HL-60 (cell line): ENCODE measurements at regions not wholly inside any gene's neighbourhood (a gene's known extent, or its start where the extent isn't known, plus 50 kb on each side); places are given as distances from the start of the nearest gene placed in this dataset.

Experiments used
- DNase-seq, 2 experiments: peaks; one replicate each; pipeline ENCODE4 v3.0.0-alpha.2; 2010 to 2020; ENCODE audit warnings: low read depth in 1 of 2, low spot score in 1 of 2
- H3K27ac ChIP-seq: fragments of 250-450 bp; sonication (Bioruptor Pico); replicated peaks from 2 replicates; pipeline ENCODE4 v1.5.1; 2020; ENCODE audit warnings: mild to moderate bottlenecking, moderate library complexity
- H3K27me3 ChIP-seq: fragments of 250-450 bp; sonication (Bioruptor Pico); 2 replicates; pipeline ENCODE4 v1.5.1; 2021; ENCODE audit warnings: mild to moderate bottlenecking, moderate library complexity; ENCODE audit not compliant: insufficient read depth, poor library complexity, severe bottlenecking
- H3K4me3 ChIP-seq: replicated peaks from 2 replicates; pipeline ENCODE4 v1.5.1; 2011; ENCODE audit warnings: mild to moderate bottlenecking, control low read depth, low read length; ENCODE audit not compliant: insufficient read depth
- GABPA ChIP-seq: IDR thresholded peaks from 2 replicates; pipeline ENCODE4 v1.6.1; 2012; ENCODE audit warnings: low read depth
- POLR2AphosphoS5 ChIP-seq: IDR thresholded peaks from 2 replicates; pipeline ENCODE4 v1.6.1; 2012; ENCODE audit warnings: low read depth
- SPI1 ChIP-seq: IDR thresholded peaks from 2 replicates; pipeline ENCODE4 v1.6.1; 2012; ENCODE audit warnings: low read depth, mild to moderate bottlenecking, borderline replicate concordance
- TF ChIP-seq, protein P1 (sequence below): IDR thresholded peaks from one replicate; pipeline ENCODE4 v1.5.1; 2011; ENCODE audit warnings: low read length, control low read depth, inconsistent platforms; ENCODE audit not compliant: insufficient read depth
- TF ChIP-seq, protein P2 (sequence below): IDR thresholded peaks from 2 replicates; pipeline ENCODE4 v1.6.1; 2012; ENCODE audit warnings: low read depth; ENCODE audit not compliant: insufficient replicate concordance

DNA sequence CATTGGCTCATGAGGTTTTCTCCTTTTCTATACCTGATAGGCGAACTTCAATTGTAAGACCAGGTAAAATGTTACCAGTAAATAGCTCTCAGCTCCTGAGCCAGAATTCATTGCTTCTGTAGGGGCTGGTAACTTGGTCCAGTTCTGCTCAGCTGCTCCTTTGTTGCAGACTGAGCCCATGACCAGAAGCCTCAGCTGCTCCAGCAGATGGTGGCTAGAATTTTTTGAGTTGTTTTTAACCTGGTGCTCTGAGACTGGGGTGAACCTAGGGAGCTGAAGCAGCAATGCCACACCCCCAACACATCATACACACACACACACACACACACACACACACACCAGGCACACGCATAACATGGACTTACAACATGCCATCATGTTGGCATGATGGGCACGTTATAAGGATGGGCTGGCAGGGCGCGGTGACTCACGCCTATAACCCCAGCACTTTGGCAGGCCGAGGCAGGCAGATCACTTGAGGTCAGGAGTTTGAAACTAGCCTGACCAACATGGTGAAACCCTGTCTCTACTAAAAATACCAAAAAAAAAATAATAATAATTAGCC lies 103.1 kb downstream of the QRSL1 start:
- DNase-seq = no peak
- Histone ChIP-seq H3K4me3 (no peak overlapping the region), H3K27ac (no peak overlapping the region), H3K27me3 (peaks cover 3% of the 10 kb centered on the region)
- TF ChIP-seq POLR2AphosphoS5 = no peak
- TF ChIP-seq, protein P1, sequence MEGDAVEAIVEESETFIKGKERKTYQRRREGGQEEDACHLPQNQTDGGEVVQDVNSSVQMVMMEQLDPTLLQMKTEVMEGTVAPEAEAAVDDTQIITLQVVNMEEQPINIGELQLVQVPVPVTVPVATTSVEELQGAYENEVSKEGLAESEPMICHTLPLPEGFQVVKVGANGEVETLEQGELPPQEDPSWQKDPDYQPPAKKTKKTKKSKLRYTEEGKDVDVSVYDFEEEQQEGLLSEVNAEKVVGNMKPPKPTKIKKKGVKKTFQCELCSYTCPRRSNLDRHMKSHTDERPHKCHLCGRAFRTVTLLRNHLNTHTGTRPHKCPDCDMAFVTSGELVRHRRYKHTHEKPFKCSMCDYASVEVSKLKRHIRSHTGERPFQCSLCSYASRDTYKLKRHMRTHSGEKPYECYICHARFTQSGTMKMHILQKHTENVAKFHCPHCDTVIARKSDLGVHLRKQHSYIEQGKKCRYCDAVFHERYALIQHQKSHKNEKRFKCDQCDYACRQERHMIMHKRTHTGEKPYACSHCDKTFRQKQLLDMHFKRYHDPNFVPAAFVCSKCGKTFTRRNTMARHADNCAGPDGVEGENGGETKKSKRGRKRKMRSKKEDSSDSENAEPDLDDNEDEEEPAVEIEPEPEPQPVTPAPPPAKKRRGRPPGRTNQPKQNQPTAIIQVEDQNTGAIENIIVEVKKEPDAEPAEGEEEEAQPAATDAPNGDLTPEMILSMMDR = no peak
- TF ChIP-seq GABPA = no peak
- TF ChIP-seq, protein P2, sequence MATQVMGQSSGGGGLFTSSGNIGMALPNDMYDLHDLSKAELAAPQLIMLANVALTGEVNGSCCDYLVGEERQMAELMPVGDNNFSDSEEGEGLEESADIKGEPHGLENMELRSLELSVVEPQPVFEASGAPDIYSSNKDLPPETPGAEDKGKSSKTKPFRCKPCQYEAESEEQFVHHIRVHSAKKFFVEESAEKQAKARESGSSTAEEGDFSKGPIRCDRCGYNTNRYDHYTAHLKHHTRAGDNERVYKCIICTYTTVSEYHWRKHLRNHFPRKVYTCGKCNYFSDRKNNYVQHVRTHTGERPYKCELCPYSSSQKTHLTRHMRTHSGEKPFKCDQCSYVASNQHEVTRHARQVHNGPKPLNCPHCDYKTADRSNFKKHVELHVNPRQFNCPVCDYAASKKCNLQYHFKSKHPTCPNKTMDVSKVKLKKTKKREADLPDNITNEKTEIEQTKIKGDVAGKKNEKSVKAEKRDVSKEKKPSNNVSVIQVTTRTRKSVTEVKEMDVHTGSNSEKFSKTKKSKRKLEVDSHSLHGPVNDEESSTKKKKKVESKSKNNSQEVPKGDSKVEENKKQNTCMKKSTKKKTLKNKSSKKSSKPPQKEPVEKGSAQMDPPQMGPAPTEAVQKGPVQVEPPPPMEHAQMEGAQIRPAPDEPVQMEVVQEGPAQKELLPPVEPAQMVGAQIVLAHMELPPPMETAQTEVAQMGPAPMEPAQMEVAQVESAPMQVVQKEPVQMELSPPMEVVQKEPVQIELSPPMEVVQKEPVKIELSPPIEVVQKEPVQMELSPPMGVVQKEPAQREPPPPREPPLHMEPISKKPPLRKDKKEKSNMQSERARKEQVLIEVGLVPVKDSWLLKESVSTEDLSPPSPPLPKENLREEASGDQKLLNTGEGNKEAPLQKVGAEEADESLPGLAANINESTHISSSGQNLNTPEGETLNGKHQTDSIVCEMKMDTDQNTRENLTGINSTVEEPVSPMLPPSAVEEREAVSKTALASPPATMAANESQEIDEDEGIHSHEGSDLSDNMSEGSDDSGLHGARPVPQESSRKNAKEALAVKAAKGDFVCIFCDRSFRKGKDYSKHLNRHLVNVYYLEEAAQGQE = no peak
- no peak for TF ChIP-seq SPI1

DNA sequence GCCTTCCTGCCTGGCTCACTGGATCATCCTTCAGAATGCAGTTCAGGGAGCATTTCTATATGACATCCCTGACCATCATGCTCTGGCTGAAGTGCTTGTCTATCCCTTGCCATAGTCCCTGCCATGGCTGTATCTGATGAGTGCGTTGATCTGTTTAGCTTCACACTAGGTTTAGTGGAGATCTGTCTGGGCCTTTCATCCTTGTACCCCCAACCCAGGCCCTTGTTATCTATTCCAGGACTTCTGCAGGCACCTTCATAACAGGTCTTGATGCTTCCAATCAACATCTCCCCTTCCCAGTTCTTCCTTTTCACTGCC lies 102.4 kb downstream of the QRSL1 start:
- DNase-seq = no peak
- Histone ChIP-seq H3K27ac (no peak overlapping the region), H3K27me3 (peaks cover 2% of the 10 kb centered on the region), H3K4me3 (no peak overlapping the region)
- no peak for TF ChIP-seq GABPA
- TF ChIP-seq, protein P1 = no peak
- TF ChIP-seq SPI1 = no peak
- no peak for TF ChIP-seq POLR2AphosphoS5
- TF ChIP-seq, protein P2 = no peak

DNA sequence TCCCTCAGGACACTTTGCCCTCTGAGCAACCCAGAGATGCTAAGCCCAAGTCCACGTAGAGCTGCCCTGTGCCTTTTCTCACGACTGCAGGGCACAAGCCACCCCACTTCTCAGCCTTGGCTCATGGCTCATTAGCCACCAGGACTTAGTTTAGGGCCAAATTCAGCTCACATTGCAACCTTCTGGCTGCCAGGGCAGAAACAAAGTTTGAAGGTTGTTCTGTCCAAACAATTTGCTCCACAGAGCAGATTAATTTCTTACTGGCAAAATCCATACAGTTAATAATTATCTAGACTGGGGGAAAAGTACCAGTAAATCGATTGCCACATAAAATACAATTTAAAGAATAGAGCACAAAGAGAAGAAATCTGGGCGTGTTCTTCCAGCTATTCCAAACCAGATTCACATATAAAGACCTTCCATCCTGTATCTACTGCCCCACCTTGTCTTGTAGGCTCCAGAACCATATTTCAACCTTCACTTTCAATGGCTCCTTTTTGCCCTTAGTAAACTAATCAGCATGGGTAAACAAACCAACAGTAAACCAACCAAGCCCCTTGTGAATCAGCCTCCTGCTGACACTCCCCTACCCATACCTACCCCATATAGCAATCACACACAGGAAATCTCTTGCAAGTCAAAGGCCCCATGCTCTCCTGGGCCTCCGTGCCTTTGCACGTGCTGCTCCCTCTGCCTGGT lies 101.9 kb downstream of the QRSL1 start:
- TF ChIP-seq GABPA = no peak
- TF ChIP-seq, protein P1 = no peak
- DNase-seq = no peak
- H3K27ac ChIP-seq = no peak overlapping the region
- no peaks in the 10 kb centered on the region for H3K27me3 ChIP-seq
- no peak overlapping the region for H3K4me3 ChIP-seq

DNA sequence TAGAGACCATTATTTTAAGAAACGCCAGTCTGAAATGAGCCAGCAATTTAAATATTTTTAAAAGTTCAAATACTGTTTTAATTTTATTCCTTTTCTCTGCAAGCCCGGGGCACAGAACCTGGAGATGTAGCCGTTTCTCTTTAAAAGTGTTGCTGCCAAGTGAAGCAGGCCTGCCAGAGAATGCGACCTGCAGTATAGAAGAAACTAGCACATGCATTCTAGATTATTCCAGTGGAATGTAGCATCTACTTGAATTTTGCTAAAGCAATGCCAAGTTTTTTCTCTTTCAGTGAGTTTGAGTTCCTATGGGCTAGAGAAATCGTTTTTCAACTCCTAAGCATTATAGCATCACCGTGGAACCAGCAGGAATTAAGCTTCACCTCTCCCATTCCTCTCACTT lies 101.3 kb downstream of the QRSL1 start:
- DNase-seq = no peak
- Histone ChIP-seq H3K27me3 (no peaks in the 10 kb centered on the region), H3K27ac (no peak overlapping the region), H3K4me3 (no peak overlapping the region)
- TF ChIP-seq SPI1 = no peak
- no peak for TF ChIP-seq POLR2AphosphoS5
- TF ChIP-seq, protein P1 = no peak
- TF ChIP-seq, protein P2 = no peak
- no peak for TF ChIP-seq GABPA
